ENCODE measurements at regions not wholly inside any gene's neighbourhood (a gene's known extent, or its start where the extent isn't known, plus 50 kb on each side); places are given as distances from the start of the nearest gene placed in this dataset.

DNA sequence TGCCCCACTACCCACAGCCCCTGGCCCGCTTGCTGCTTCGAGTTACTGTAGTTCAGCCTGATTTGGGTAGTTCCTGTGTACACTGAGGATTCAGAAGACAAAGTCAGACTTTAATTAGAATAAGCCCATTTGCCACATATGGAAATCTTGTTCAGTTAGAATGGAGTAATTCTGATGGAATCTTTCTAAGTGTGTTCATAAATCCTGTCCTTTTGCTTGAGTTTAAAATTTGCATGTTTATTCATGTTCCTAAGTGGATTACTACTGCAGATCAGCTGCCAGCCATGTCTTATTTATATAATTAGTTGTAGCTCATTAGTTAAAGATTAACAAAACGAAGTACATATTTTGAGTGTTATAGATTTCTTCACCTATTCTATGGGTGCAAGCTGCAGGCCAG lies 504.5 kb downstream of the PCNX1 start:
- DNase-seq (ENCODE audit: low read depth, low spot score) (no peak), FAIRE-seq (no peak)
- no peaks in the 10 kb centered on the region for H3K9me3 ChIP-seq (replicated peaks; ENCODE audit: control insufficient read depth, insufficient read depth, low read length)
- no peak overlapping the region for H3K27ac ChIP-seq (ENCODE audit: insufficient read depth, low read depth, low read length)
- H3K4me2 ChIP-seq (ENCODE audit: insufficient read depth, low read length), result no peak overlapping the region
- ChIA-PET POLR2A (no interaction called here), CTCF (interaction anchor here (1.3 to 1.7 kb wide), 3 partner anchors 8 to 11 kb away, joined by 3 to 7 read pairs (median 5); no protein-coding TSS in a partner anchor)
- H3K79me2 ChIP-seq (ENCODE audit: control insufficient read depth, insufficient read depth, low read length), result no peaks in the 10 kb centered on the region
- no peak overlapping the region for H2AFZ ChIP-seq (ENCODE audit: low read depth, low read length)
- H3K9ac ChIP-seq (replicated peaks; ENCODE audit: extremely low read depth, insufficient read depth, low read length), result no peak overlapping the region
- no peaks in the 10 kb centered on the region for H3K9me1 ChIP-seq (replicated peaks; ENCODE audit: control insufficient read depth, extremely low read depth, insufficient read depth, low read length)
- intact Hi-C loops (cut with micrococcal nuclease) (no loop called here), dilution Hi-C loops (cut with MboI; ENCODE audit: extremely low pct_ligation_motif_present, low sequenced_read_pairs) (no loop called here)
- no TSS peak for BruUV-seq (replicated peaks)
- no peaks in the 10 kb centered on the region for H3K27me3 ChIP-seq (ENCODE audit: control insufficient read depth in 2 of 2, insufficient read depth in 2 of 2, low read length in 2 of 2)
- no peaks in the 10 kb centered on the region for H3K4me1 ChIP-seq (ENCODE audit: control insufficient read depth, extremely low read depth, insufficient read depth, low read length)
- H4K20me1 ChIP-seq (replicated peaks; ENCODE audit: control insufficient read depth, extremely low read depth, insufficient read depth, low read length), result no peaks in the 10 kb centered on the region
- TF ChIP-seq, protein P1, sequence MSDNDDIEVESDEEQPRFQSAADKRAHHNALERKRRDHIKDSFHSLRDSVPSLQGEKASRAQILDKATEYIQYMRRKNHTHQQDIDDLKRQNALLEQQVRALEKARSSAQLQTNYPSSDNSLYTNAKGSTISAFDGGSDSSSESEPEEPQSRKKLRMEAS (IDR thresholded peaks at IDR 0.05; ENCODE audit: insufficient read depth, insufficient read length), result no peak
- TF ChIP-seq, protein P2, sequence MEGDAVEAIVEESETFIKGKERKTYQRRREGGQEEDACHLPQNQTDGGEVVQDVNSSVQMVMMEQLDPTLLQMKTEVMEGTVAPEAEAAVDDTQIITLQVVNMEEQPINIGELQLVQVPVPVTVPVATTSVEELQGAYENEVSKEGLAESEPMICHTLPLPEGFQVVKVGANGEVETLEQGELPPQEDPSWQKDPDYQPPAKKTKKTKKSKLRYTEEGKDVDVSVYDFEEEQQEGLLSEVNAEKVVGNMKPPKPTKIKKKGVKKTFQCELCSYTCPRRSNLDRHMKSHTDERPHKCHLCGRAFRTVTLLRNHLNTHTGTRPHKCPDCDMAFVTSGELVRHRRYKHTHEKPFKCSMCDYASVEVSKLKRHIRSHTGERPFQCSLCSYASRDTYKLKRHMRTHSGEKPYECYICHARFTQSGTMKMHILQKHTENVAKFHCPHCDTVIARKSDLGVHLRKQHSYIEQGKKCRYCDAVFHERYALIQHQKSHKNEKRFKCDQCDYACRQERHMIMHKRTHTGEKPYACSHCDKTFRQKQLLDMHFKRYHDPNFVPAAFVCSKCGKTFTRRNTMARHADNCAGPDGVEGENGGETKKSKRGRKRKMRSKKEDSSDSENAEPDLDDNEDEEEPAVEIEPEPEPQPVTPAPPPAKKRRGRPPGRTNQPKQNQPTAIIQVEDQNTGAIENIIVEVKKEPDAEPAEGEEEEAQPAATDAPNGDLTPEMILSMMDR (IDR thresholded peaks at IDR 0.05; ENCODE audit: extremely low read depth in 1 of 2, insufficient read depth in 1 of 2, low read depth in 1 of 2, low read length in 2 of 2), result no peak
- TF ChIP-seq GATA2 (IDR thresholded peaks at IDR 0.05; ENCODE audit: insufficient read depth, insufficient read length, low read depth, low read length) (no peak), FOS (IDR thresholded peaks at IDR 0.05; ENCODE audit: borderline replicate concordance, insufficient read depth, low read length) (no peak), POLR2AphosphoS5 (IDR thresholded peaks at IDR 0.05; ENCODE audit: insufficient read depth, low read depth, low read length) (no peak)
- H3K4me3 ChIP-seq (replicated peaks in 1 of 3; ENCODE audit: insufficient read depth in 1 of 3, low read depth in 1 of 3, low read length in 3 of 3), result no peak overlapping the region
- H3K36me3 ChIP-seq (ENCODE audit: control insufficient read depth in 2 of 2, extremely low read depth in 1 of 2, insufficient read depth in 2 of 2, low read length in 2 of 2), result no peaks in the 10 kb centered on the region
